GM18511 (cell line): ENCODE measurements at regions not wholly inside any gene's neighbourhood (a gene's known extent, or its start where the extent isn't known, plus 50 kb on each side); places are given as distances from the start of the nearest gene placed in this dataset.

ENCODE experiments used
- ATAC-seq: cut with Tn5 transposase; IDR thresholded peaks from one replicate; pipeline ENCODE4 v1.9.1; 2021; ENCODE audit warnings: mild to moderate bottlenecking, moderate library complexity; ENCODE audit not compliant: unreplicated experiment

GRCh38 chr5:128591598-128592455 is 53.8 kb upstream of the FBN2 start:
- no peak for ATAC-seq

- ATAC-seq = no peak
Observed at GRCh38 chr5:128596071-128596470, 58.0 kb upstream of the FBN2 start.

- ATAC-seq = no peak
Observed at GRCh38 chr5:128597156-128597555, 59.1 kb upstream of the FBN2 start.

GRCh38 chr5:128613128-128613527 is 75.1 kb upstream of the FBN2 start:
- no peak for ATAC-seq

GRCh38 chr5:128613766-128614165 is 75.7 kb upstream of the FBN2 start:
- ATAC-seq = no peak

GRCh38 chr5:128615578-128615977 is 77.5 kb upstream of the FBN2 start:
- ATAC-seq = no peak

- ATAC-seq = no peak
Observed at GRCh38 chr5:128626536-128627090, 88.6 kb upstream of the FBN2 start.

GRCh38 chr5:128627939-128628338 is 89.9 kb upstream of the FBN2 start:
- no peak for ATAC-seq

GRCh38 chr5:128629157-128629556 is 91.1 kb upstream of the FBN2 start:
- no peak for ATAC-seq

GRCh38 chr5:128630121-128630520 is 92.1 kb upstream of the FBN2 start:
- ATAC-seq = no peak

- ATAC-seq = no peak
Observed at GRCh38 chr5:128631771-128632170, 93.7 kb upstream of the FBN2 start.

GRCh38 chr5:128632264-128632663 is 94.2 kb upstream of the FBN2 start:
- ATAC-seq = no peak

GRCh38 chr5:128633901-128634300 is 95.9 kb upstream of the FBN2 start:
- ATAC-seq = no peak

- ATAC-seq = no peak
Observed at GRCh38 chr5:128635379-128635778, 97.3 kb upstream of the FBN2 start.

- ATAC-seq = no peak
Observed at GRCh38 chr5:128636361-128636760, 98.3 kb upstream of the FBN2 start.

- no peak for ATAC-seq
Observed at GRCh38 chr5:128637031-128637430, 99.0 kb upstream of the FBN2 start.

- ATAC-seq = no peak
Observed at GRCh38 chr5:128641861-128642260, 103.8 kb upstream of the FBN2 start.

GRCh38 chr5:128644863-128645262 is 106.8 kb upstream of the FBN2 start:
- no peak for ATAC-seq

GRCh38 chr5:128645581-128645980 is 107.5 kb upstream of the FBN2 start:
- no peak for ATAC-seq

GRCh38 chr5:128646176-128646575 is 108.1 kb upstream of the FBN2 start:
- ATAC-seq = no peak

- ATAC-seq = no peak
Observed at GRCh38 chr5:128649192-128649591, 111.1 kb upstream of the FBN2 start.

- no peak for ATAC-seq
Observed at GRCh38 chr5:128662997-128663396, 125.0 kb upstream of the FBN2 start.
